AG09309 (cell line): ENCODE measurements at regions not wholly inside any gene's neighbourhood (a gene's known extent, or its start where the extent isn't known, plus 50 kb on each side); places are given as distances from the start of the nearest gene placed in this dataset.

Experiments used
- DNase-seq: peaks from one replicate; pipeline ENCODE4 v3.0.0-alpha.2; 2010; ENCODE audit warnings: low read depth
- H3K4me3 ChIP-seq: 2 replicates; pipeline ENCODE4 v1.5.1; 2011; ENCODE audit warnings: mild to moderate bottlenecking, low read depth, low read length, moderate library complexity; ENCODE audit not compliant: control insufficient read depth
- TF ChIP-seq, protein P1 (sequence below): IDR thresholded peaks from 2 replicates; pipeline ENCODE4 v1.5.1; 2011; ENCODE audit warnings: mild to moderate bottlenecking, low read depth, low read length, inconsistent platforms; ENCODE audit not compliant: insufficient read depth, control insufficient read depth; ENCODE audit errors: missing control alignments

DNA sequence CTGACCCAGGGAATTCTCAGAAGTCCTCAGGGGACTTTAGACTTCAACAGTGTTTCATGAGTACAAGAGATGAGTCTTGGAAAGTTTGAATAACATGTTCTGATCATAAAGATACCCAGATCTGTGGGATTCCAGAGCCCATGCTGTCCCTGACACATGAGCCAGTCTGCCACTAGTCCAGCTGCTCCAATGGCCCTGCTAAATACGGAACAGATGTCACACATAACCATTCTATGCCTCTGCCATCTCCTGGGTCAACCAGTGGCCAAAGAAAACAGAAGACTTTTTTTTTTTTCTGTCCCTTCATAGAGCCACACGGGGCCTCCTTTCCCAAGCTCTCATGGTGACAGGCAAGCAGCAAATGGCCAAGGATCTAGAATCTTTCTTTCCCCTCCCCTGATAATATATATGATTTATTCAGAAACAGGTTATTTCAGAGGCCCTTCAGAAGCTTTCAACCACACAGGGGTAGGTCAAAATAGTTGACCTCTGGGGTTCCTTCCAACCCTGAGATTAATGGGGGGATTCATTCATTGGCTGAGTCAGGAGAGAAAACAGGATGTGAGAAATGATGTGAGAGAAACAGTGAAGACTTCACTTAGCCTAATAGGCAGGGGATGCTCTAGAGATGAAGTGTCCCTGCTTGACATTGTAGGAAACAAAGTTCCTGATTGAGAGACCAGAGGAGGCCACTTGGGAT lies 367.7 kb downstream of the CDK5RAP2 start:
- no peak for DNase-seq
- TF ChIP-seq, protein P1, sequence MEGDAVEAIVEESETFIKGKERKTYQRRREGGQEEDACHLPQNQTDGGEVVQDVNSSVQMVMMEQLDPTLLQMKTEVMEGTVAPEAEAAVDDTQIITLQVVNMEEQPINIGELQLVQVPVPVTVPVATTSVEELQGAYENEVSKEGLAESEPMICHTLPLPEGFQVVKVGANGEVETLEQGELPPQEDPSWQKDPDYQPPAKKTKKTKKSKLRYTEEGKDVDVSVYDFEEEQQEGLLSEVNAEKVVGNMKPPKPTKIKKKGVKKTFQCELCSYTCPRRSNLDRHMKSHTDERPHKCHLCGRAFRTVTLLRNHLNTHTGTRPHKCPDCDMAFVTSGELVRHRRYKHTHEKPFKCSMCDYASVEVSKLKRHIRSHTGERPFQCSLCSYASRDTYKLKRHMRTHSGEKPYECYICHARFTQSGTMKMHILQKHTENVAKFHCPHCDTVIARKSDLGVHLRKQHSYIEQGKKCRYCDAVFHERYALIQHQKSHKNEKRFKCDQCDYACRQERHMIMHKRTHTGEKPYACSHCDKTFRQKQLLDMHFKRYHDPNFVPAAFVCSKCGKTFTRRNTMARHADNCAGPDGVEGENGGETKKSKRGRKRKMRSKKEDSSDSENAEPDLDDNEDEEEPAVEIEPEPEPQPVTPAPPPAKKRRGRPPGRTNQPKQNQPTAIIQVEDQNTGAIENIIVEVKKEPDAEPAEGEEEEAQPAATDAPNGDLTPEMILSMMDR = no peak
- H3K4me3 ChIP-seq = no peak overlapping the region

DNA sequence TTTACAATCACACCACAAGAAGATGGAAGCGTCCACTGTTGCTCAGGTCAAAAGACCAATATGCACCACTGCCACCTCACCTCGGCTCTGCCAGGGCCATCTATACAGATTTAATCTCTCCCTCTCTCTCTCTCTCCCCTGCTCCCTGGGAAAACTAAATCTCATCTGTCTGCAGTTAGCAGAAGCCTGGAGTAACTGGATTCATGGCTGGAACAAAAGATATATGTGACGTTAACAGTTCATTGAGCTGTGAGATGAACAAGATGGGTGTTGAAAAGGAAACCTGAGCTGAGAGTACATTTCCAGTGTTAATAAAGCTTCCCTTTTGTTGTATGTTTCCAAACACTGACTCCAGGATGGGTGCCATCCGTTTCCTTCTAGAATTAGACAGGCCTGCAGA lies 369.7 kb downstream of the CDK5RAP2 start:
- TF ChIP-seq, protein P1 = no peak
- no peak overlapping the region for H3K4me3 ChIP-seq
- DNase-seq = no peak

DNA sequence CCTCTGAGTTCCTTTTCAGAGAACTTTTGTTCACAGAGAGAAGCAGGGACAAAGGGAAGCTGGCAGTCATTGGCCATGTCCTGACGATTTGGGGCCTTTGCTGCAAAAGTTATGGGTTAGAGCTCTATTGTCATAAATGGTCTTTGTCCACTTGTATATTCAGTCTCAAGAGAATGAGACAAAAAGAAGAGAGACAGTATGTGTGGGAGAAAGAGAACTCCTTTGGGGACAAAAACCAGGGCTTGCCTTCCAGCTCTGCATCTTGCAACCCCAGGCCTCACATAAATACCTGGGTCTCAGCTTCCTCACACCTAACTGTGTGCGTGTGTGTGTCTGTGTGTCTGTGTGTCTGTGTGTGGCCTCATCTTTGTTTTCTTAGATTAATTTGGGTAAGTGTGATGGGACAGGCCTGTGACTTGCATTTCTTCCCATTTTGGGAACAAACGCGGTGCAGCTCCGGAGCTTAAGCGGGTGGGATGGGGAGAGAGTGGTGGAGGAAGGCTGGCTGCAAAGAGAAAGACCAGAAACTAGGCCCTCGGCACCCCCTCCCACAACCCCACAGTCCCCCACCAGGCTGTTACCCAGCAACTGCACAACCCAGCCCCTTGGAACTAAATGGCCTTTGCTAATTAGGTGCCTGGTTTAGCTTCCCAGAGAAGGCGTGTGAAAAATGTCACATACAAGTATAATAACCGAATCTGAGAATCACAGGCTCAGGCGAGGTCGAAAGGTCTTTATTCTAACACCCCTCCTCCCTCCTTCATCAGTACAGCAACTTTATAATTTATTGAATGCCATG lies 376.9 kb downstream of the CDK5RAP2 start:
- TF ChIP-seq, protein P1 = no peak
- no peak for DNase-seq
- no peak overlapping the region for H3K4me3 ChIP-seq

DNA sequence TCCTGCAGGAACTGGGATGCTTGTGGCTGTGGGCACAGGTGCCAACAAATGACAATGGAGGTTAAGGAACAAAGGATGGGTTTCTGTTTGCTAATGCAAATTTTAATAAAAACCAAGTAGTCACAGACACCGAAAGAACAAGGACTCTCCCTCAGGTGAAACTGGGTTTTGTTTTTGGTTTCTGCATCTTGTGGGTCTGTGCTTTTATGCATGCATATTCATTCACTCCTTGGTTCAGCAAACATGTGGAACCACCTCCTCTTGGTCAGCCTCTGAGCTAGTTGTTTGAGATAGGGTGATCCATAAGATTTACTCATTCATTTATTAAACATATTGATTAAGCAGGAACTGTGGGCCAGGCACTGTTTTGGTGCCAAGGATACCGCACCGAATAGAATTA lies 381.9 kb downstream of the CDK5RAP2 start:
- DNase-seq = no peak
- TF ChIP-seq, protein P1 = no peak
- H3K4me3 ChIP-seq = no peak overlapping the region

DNA sequence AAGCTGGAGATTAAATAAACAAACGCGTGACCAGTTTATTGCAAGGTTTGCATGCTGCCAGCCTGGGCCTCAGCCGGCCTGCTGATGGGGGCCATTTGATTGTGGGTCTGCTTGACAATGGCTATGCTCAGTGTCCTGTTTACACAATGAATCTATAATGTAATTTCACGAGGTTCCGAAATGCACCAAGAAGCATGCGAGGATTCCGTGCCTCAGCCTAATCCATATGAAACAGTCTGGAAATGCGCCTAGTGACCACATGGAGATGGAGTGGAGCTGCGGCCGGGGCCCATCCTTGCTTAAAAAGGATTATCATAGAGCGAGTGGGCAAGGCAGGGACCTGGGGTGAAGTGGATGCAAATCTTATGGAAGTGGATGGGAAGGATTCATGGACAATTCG lies 382.4 kb downstream of the CDK5RAP2 start:
- no peak overlapping the region for H3K4me3 ChIP-seq
- TF ChIP-seq, protein P1 = no peak
- DNase-seq = no peak

DNA sequence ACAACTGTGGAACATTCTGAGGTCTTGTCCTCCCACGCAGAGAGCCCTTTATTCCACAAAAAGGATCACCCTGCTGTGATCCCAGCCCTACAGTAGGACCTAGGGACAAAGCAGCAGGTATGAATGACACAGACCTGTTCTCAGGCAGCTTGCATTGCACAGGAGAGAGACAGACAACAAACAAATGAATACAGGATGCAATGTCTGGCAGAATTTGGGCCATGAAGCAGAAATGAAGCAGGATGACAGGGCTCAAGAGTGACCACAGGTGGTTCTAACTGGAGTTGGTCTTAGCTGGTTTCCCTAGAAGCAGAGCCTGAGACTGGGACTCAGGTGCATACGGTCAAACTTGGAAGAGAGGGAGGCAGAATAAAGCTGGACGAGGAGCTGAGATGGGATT lies 388.8 kb downstream of the CDK5RAP2 start:
- TF ChIP-seq, protein P1 = no peak
- DNase-seq = no peak
- H3K4me3 ChIP-seq = no peak overlapping the region

DNA sequence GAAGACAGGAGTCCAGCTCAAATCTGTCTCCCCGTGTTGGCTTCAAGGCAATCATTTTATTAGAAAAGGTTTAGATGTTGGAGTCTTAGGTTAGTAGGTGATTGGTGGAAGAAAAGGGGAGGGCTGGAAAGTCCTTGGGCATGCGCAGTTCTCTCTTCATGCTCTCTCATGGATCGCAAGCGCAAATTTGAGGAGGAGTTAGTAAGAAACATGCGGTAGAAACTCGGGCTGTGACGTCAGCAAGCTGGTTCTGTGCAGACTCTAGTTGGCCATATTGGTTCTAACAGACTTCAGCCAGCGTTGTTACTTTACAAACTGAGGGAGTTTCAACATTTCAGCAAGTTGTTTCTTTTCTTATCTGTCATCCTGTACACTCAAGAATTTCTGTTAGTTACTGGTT lies 392.2 kb downstream of the CDK5RAP2 start:
- TF ChIP-seq, protein P1 = no peak
- no peak overlapping the region for H3K4me3 ChIP-seq
- DNase-seq = no peak
